OCI-LY7 (cell line): ENCODE measurements at regions not wholly inside any gene's neighbourhood (a gene's known extent, or its start where the extent isn't known, plus 50 kb on each side); places are given as distances from the start of the nearest gene placed in this dataset.

Experiments used
- BruUV-seq: library from RNA; stranded (reverse); fragments of 400-500 nt; replicated peaks from 2 replicates; lab custom pipeline; 2021; lab: Mats Ljungman, UMichigan
- CTCF ChIA-PET: fragments of 300-600 bp; sonication (Branson Sonifier 250); formaldehyde crosslinking; loops from one replicate; lab custom pipeline; 2022; ENCODE audit warnings: antibody characterized with exemption; ENCODE audit not compliant: unreplicated experiment; lab: Charles Lee
- POLR2A ChIA-PET: fragments of 300-600 bp; sonication (Branson Sonifier 250); formaldehyde crosslinking; loops from one replicate; lab custom pipeline; 2022; ENCODE audit warnings: antibody characterized with exemption; lab: Charles Lee
- DNase-seq: peaks from one replicate; pipeline ENCODE4 v3.0.0-alpha.2; 2015; ENCODE audit warnings: low spot score
- H2AFZ ChIP-seq: fragments of 200-600 bp; sonication (generic), shearing (Covaris generic); 2 replicates; pipeline ENCODE4 v1.6.1; 2014; ENCODE audit warnings: mild to moderate bottlenecking, antibody characterized with exemption, low read length, moderate library complexity
- H3K27ac ChIP-seq: fragments of 200-600 bp; sonication (generic); 2 replicates; pipeline ENCODE4 v1.5.1; 2014; ENCODE audit warnings: mixed run types, low read depth, mild to moderate bottlenecking, moderate library complexity, low read length, inconsistent platforms; ENCODE audit not compliant: poor library complexity, severe bottlenecking
- H3K36me3 ChIP-seq: fragments of 200-600 bp; sonication (generic); 2 replicates; pipeline ENCODE4 v1.6.1; 2014; ENCODE audit warnings: mild to moderate bottlenecking, antibody characterized with exemption, low read length, moderate library complexity, mixed read lengths; ENCODE audit not compliant: insufficient read depth
- H3K4me1 ChIP-seq: fragments of 200-600 bp; sonication (generic); 2 replicates; pipeline ENCODE4 v1.5.1; 2014; ENCODE audit warnings: mild to moderate bottlenecking, low read length; ENCODE audit not compliant: insufficient read depth, poor library complexity, severe bottlenecking
- H3K4me2 ChIP-seq: fragments of 200-600 bp; sonication (generic); 2 replicates; pipeline ENCODE4 v1.6.1; 2014; ENCODE audit warnings: mild to moderate bottlenecking, low read length
- H3K4me3 ChIP-seq: fragments of 200-600 bp; sonication (generic); 2 replicates; pipeline ENCODE4 v1.5.1; 2014; ENCODE audit warnings: mild to moderate bottlenecking, low read depth, low read length; ENCODE audit not compliant: poor library complexity, severe bottlenecking
- H3K79me2 ChIP-seq: fragments of 200-600 bp; sonication (generic); 2 replicates; pipeline ENCODE4 v1.6.1; 2016; ENCODE audit warnings: low read depth, mild to moderate bottlenecking, low read length, moderate library complexity, mixed read lengths; ENCODE audit not compliant: insufficient read depth
- H3K9me2 ChIP-seq: fragments of 200-600 bp; sonication (generic); 2 replicates; pipeline ENCODE4 v1.6.1; 2016; ENCODE audit warnings: mild to moderate bottlenecking, low read length, mixed read lengths; ENCODE audit not compliant: insufficient read depth
- H3K9me3 ChIP-seq: fragments of 200-600 bp; sonication (generic); 2 replicates; pipeline ENCODE4 v1.6.1; 2014; ENCODE audit warnings: mild to moderate bottlenecking, mixed run types, low read length, mixed read lengths
- H4K20me1 ChIP-seq: fragments of 200-600 bp; sonication (generic); 2 replicates; pipeline ENCODE4 v1.6.1; 2014; ENCODE audit warnings: mild to moderate bottlenecking, antibody characterized with exemption, low read length, moderate library complexity, mixed read lengths; ENCODE audit not compliant: insufficient read depth
- EZH2phosphoT487 ChIP-seq: fragments of 200-600 bp; sonication (generic); IDR thresholded peaks from 2 replicates; pipeline ENCODE4 v1.6.1; 2018; ENCODE audit warnings: low read depth, borderline replicate concordance, mild to moderate bottlenecking, mixed run types, antibody characterized with exemption, low read length, moderate library complexity, mixed read lengths
- intact Hi-C: fragments of 100-400 bp; cut with micrococcal nuclease; formaldehyde crosslinking; loops from one replicate; pipeline ENCODE4 v1.10.0; 2022; ENCODE audit not compliant: unreplicated experiment
- TF ChIP-seq, protein P1 (sequence below): fragments of 200-600 bp; sonication (generic); conservative IDR thresholded peaks from 2 replicates; pipeline ENCODE4 v1.5.1; 2014; ENCODE audit warnings: mild to moderate bottlenecking, antibody characterized with exemption, low read length, moderate library complexity, mixed read lengths

DNA sequence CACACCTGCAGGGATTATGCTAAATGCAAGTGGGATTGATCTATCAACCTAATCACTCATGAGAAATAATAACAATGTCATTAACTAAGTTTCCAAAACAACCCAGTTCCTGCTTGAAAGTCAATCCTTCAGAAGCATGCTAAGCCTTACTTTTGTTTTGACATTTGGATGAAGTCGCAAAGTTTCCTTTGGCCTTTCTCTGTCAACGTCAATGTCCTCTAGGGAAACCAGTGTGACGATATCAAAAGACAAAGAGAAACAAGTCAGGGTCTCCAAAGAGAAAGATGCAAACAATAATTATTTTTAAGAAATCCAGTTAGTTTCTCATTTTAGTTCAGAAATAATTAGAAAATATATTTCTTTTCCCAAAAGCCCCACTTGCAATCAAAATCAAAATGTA is 86.7 kb upstream of the SRD5A3 start:
- H3K9me3 ChIP-seq, result no peaks in the 10 kb centered on the region
- no peaks in the 10 kb centered on the region for H3K36me3 ChIP-seq
- no peaks in the 10 kb centered on the region for H3K79me2 ChIP-seq
- H3K4me2 ChIP-seq, result no peak overlapping the region
- no peak overlapping the region for H3K27ac ChIP-seq
- H3K9me2 ChIP-seq, result no peaks in the 10 kb centered on the region
- H3K4me3 ChIP-seq, result no peak overlapping the region
- CTCF ChIA-PET, result no interaction called here
- H3K4me1 ChIP-seq, result no peaks in the 10 kb centered on the region
- no peak for DNase-seq
- no peak overlapping the region for H2AFZ ChIP-seq
- H4K20me1 ChIP-seq, result no peaks in the 10 kb centered on the region
- no TSS peak for BruUV-seq
- POLR2A ChIA-PET, result no interaction called here
- TF ChIP-seq EZH2phosphoT487, result no peak
- TF ChIP-seq, protein P1, sequence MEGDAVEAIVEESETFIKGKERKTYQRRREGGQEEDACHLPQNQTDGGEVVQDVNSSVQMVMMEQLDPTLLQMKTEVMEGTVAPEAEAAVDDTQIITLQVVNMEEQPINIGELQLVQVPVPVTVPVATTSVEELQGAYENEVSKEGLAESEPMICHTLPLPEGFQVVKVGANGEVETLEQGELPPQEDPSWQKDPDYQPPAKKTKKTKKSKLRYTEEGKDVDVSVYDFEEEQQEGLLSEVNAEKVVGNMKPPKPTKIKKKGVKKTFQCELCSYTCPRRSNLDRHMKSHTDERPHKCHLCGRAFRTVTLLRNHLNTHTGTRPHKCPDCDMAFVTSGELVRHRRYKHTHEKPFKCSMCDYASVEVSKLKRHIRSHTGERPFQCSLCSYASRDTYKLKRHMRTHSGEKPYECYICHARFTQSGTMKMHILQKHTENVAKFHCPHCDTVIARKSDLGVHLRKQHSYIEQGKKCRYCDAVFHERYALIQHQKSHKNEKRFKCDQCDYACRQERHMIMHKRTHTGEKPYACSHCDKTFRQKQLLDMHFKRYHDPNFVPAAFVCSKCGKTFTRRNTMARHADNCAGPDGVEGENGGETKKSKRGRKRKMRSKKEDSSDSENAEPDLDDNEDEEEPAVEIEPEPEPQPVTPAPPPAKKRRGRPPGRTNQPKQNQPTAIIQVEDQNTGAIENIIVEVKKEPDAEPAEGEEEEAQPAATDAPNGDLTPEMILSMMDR, result no peak
- intact Hi-C loops, result no loop called here

DNA sequence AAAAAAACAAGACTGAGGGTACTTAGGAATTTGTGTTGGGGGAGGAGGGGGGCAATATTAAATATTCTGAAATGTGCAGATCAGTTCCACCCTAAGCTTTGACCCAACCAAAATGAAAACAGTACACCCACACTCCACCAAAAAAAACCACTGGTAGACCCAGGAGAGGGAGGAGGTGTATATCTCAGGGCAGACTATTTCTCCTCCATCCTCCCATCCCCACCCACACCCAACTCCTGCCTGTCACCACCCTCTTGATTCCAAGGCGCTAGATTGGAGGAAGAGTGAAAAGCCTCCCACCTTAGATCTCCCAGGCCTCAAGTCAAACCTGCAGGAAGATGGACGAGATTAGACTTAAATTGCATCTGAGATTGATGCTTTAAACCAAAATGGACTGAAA is 76.6 kb upstream of the SRD5A3 start:
- Histone ChIP-seq H3K36me3 (no peaks in the 10 kb centered on the region), H4K20me1 (no peaks in the 10 kb centered on the region), H3K9me3 (no peaks in the 10 kb centered on the region), H3K27ac (no peak overlapping the region), H3K4me1 (no peaks in the 10 kb centered on the region), H3K9me2 (no peaks in the 10 kb centered on the region), H3K4me2 (no peak overlapping the region), H2AFZ (no peak overlapping the region), H3K79me2 (no peaks in the 10 kb centered on the region), H3K4me3 (no peak overlapping the region)
- TF ChIP-seq EZH2phosphoT487, result no peak
- TF ChIP-seq, protein P1, result no peak
- POLR2A ChIA-PET, result no interaction called here
- DNase-seq, result no peak
- CTCF ChIA-PET, result no interaction called here
- intact Hi-C loops, result no loop called here
- BruUV-seq, result no TSS peak

DNA sequence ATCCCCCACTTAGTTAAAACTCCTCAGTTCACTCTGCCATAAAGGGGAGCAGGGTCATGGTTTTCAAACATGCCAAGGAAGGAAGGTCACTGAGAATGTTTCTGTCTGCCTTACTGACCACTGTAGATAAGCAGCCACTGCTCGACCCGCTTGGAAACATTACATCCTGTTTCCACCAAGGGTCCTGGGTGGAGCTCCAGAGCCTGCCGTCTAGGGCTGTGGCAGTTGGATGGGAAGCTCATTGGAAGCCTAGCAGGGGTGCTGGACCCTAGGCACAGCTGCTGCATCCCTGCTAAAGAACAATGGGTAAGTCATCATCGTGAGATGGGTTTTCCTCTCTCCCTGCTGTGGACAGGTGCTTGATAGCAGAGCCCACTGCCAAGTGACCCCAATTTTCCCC is 76.0 kb upstream of the SRD5A3 start:
- DNase-seq, result no peak
- Histone ChIP-seq H3K4me2 (no peak overlapping the region), H3K4me3 (no peak overlapping the region), H3K9me2 (no peaks in the 10 kb centered on the region), H3K4me1 (no peaks in the 10 kb centered on the region), H2AFZ (no peak overlapping the region), H3K27ac (no peak overlapping the region), H3K36me3 (no peaks in the 10 kb centered on the region), H4K20me1 (no peaks in the 10 kb centered on the region), H3K79me2 (no peaks in the 10 kb centered on the region), H3K9me3 (no peaks in the 10 kb centered on the region)
- ChIA-PET CTCF (no interaction called here), POLR2A (no interaction called here)
- intact Hi-C loops, result no loop called here
- TF ChIP-seq, protein P1, result no peak
- TF ChIP-seq EZH2phosphoT487, result no peak
- no TSS peak for BruUV-seq
